ENCODE measurements at regions not wholly inside any gene's neighbourhood (a gene's known extent, or its start where the extent isn't known, plus 50 kb on each side); places are given as distances from the start of the nearest gene placed in this dataset.
A peak's percentile ranks its signal among the peaks of the same experiment; 100 is the strongest.

- H3K27ac ChIP-seq = no peak overlapping the region
- no peak overlapping the region for H3K4me3 ChIP-seq
- CTCF ChIA-PET = interaction anchor here (1.3 kb wide), 1 partner anchor 8 kb away, joined by 5 read pairs; no protein-coding TSS in a partner anchor
- POLR2A ChIA-PET = no interaction called here
- no peak overlapping the region for H3K4me2 ChIP-seq
- FAIRE-seq (no peak), DNase-seq (ENCODE audit: low read depth in 1 of 2, low spot score in 1 of 2) (no peak), ATAC-seq (no peak)
- no peaks in the 10 kb centered on the region for H3K4me1 ChIP-seq
- no peaks in the 10 kb centered on the region for H3K9me3 ChIP-seq
- TF ChIP-seq TFCP2L1 (CRISPR knock-in tag; IDR thresholded peaks at IDR 0.05) (no peak), CBX8 (IDR thresholded peaks at IDR 0.05) (peak; percentile 81; the same call in 1 of the 2 replicates)
- WGBS (ENCODE audit: missing lambda C conversion rate) = 4% methylated on average over 8 of the region's 8 CpGs
These were observed 50.4 kb upstream of the CCDC160 start for GRCh38 chrX:134186362-134187121.

Small RNA genes lying in the stretch of these regions (small RNA-seq; reads per million reads assigned to genes)
- gene RF00019 (0 reads per million in 6 experiments), gene TIMM8BP2 (0 to 0.08 (median 0) reads per million in 6 experiments)

Measured in A549 (cell line).